WTC11 (cell line): ENCODE measurements at regions not wholly inside any gene's neighbourhood (a gene's known extent, or its start where the extent isn't known, plus 50 kb on each side); places are given as distances from the start of the nearest gene placed in this dataset.

ENCODE experiments used
- ATAC-seq: fragments of 200-7000 bp; cut with Tn5 transposase; 2 replicates; pipeline ENCODE4 v1.10.0; 2021; ENCODE audit warnings: mild to moderate bottlenecking, moderate library complexity
- CTCF ChIA-PET: fragments of 300-600 bp; sonication (Branson Sonifier 250); formaldehyde crosslinking; loops from one replicate; lab custom pipeline; 2021; ENCODE audit warnings: antibody characterized with exemption; lab: Charles Lee
- POLR2A ChIA-PET: fragments of 350-600 bp; sonication (Branson Sonifier 250); formaldehyde crosslinking; loops from one replicate; lab custom pipeline; 2021; ENCODE audit warnings: antibody characterized with exemption; lab: Charles Lee
- DNase-seq: peaks from one replicate; pipeline ENCODE4 v3.0.0; 2021; ENCODE audit warnings: low spot score
- H3K27ac Mint-ChIP-seq: 2 replicates; pipeline ENCODE4 v1.8.0; 2021; ENCODE audit warnings: mixed read lengths
- H3K27me3 Mint-ChIP-seq: 2 replicates; pipeline ENCODE4 v1.8.0; 2021; ENCODE audit warnings: low read depth, mild to moderate bottlenecking, moderate library complexity, mixed read lengths
- H3K36me3 Mint-ChIP-seq: 2 replicates; pipeline ENCODE4 v1.8.0; 2021; ENCODE audit warnings: mixed read lengths
- H3K4me1 Mint-ChIP-seq: 2 replicates; pipeline ENCODE4 v1.8.0; 2022; ENCODE audit warnings: mixed read lengths
- H3K4me3 Mint-ChIP-seq: 2 replicates; pipeline ENCODE4 v1.8.0; 2021; ENCODE audit warnings: mild to moderate bottlenecking, moderate library complexity, mixed read lengths
- H3K9me3 Mint-ChIP-seq: 2 replicates; pipeline ENCODE4 v1.8.0; 2021; ENCODE audit warnings: mixed read lengths
- AFF4 ChIP-seq: sonication (generic); formaldehyde crosslinking; IDR thresholded peaks from 2 replicates; pipeline ENCODE4 v1.8.1; 2023; ENCODE audit warnings: mild to moderate bottlenecking, missing genetic modification reagents, borderline replicate concordance
- AR ChIP-seq: fragments of 250-450 bp; sonication (Bioruptor Pico); IDR thresholded peaks from 2 replicates; pipeline ENCODE4 v1.9.0; 2021; ENCODE audit warnings: mild to moderate bottlenecking
- ARID4B ChIP-seq: sonication (generic); formaldehyde crosslinking; IDR thresholded peaks from 2 replicates; pipeline ENCODE4 v1.8.0; 2023; ENCODE audit warnings: missing genetic modification reagents, mild to moderate bottlenecking, borderline replicate concordance
- CREB1 ChIP-seq: sonication (generic); formaldehyde crosslinking; IDR thresholded peaks from 2 replicates; pipeline ENCODE4 v1.8.0; 2023; ENCODE audit warnings: mild to moderate bottlenecking, missing genetic modification reagents
- FOXK1 ChIP-seq: sonication (generic); formaldehyde crosslinking; IDR thresholded peaks from 2 replicates; pipeline ENCODE4 v1.8.0; 2022; ENCODE audit warnings: mild to moderate bottlenecking, moderate library complexity, missing genetic modification reagents
- HMGA2 ChIP-seq: fragments of 250-450 bp; sonication (Bioruptor Pico); IDR thresholded peaks from 2 replicates; pipeline ENCODE4 v1.4.0; 2021; ENCODE audit warnings: mild to moderate bottlenecking, moderate library complexity
- IRF2 ChIP-seq: sonication (generic); formaldehyde crosslinking; IDR thresholded peaks from 2 replicates; pipeline ENCODE4 v1.8.0; 2022; ENCODE audit warnings: low read depth, missing genetic modification reagents, borderline replicate concordance
- JAZF1 ChIP-seq: fragments of 250-450 bp; sonication (Bioruptor Pico); IDR thresholded peaks from 2 replicates; pipeline ENCODE4 v1.9.0; 2021; ENCODE audit warnings: moderate library complexity, mild to moderate bottlenecking, inconsistent platforms
- JUN ChIP-seq: sonication (generic); formaldehyde crosslinking; IDR thresholded peaks from 2 replicates; pipeline ENCODE4 v1.8.0; 2023; ENCODE audit warnings: mild to moderate bottlenecking, missing genetic modification reagents
- MAX ChIP-seq: sonication (generic); formaldehyde crosslinking; IDR thresholded peaks from 2 replicates; pipeline ENCODE4 v1.8.0; 2022; ENCODE audit warnings: mild to moderate bottlenecking, missing genetic modification reagents
- MXD4 ChIP-seq: fragments of 250-450 bp; sonication (Bioruptor Pico); IDR thresholded peaks from 2 replicates; pipeline ENCODE4 v1.8.0; 2021; ENCODE audit warnings: mild to moderate bottlenecking, moderate library complexity, borderline replicate concordance
- MYBL2 ChIP-seq: sonication (generic); formaldehyde crosslinking; IDR thresholded peaks from 2 replicates; pipeline ENCODE4 v1.8.1; 2023; ENCODE audit warnings: mild to moderate bottlenecking, moderate library complexity, missing genetic modification reagents
- PREB ChIP-seq: sonication (generic); formaldehyde crosslinking; IDR thresholded peaks from 2 replicates; pipeline ENCODE4 v1.8.1; 2022; ENCODE audit warnings: mild to moderate bottlenecking, missing genetic modification reagents, moderate library complexity, borderline replicate concordance
- SMAD3 ChIP-seq: sonication (generic); formaldehyde crosslinking; IDR thresholded peaks from 2 replicates; pipeline ENCODE4 v1.8.0; 2022; ENCODE audit warnings: missing genetic modification reagents, mild to moderate bottlenecking, borderline replicate concordance
- SMAD4 ChIP-seq: sonication (generic); formaldehyde crosslinking; IDR thresholded peaks from 2 replicates; pipeline ENCODE4 v1.8.0; 2022; ENCODE audit warnings: mild to moderate bottlenecking, missing genetic modification reagents
- SOX15 ChIP-seq: fragments of 250-450 bp; sonication (Bioruptor Pico); IDR thresholded peaks from 2 replicates; pipeline ENCODE4 v1.9.0; 2021; ENCODE audit warnings: mild to moderate bottlenecking
- ZBTB21 ChIP-seq: sonication (generic); formaldehyde crosslinking; IDR thresholded peaks from 2 replicates; pipeline ENCODE4 v1.8.1; 2023; ENCODE audit warnings: mild to moderate bottlenecking, missing genetic modification reagents, borderline replicate concordance
- ZBTB43 ChIP-seq: sonication (generic); formaldehyde crosslinking; IDR thresholded peaks from 2 replicates; pipeline ENCODE4 v1.8.1; 2023; ENCODE audit warnings: mild to moderate bottlenecking, missing genetic modification reagents
- ZMAT4 ChIP-seq: fragments of 250-450 bp; sonication (Bioruptor Pico); IDR thresholded peaks from 2 replicates; pipeline ENCODE4 v1.9.0; 2021; ENCODE audit warnings: mild to moderate bottlenecking
- ZNF121 ChIP-seq: sonication (generic); formaldehyde crosslinking; IDR thresholded peaks from 2 replicates; pipeline ENCODE4 v1.8.0; 2023; ENCODE audit warnings: missing genetic modification reagents

- ChIA-PET POLR2A (no interaction called here), CTCF (no interaction called here)
- H3K4me1 Mint-ChIP-seq = peaks cover 12% of the 10 kb centered on the region
- H3K27ac Mint-ChIP-seq = no peak overlapping the region
- no peak overlapping the region for H3K4me3 Mint-ChIP-seq
- DNase-seq = no peak
- no peaks in the 10 kb centered on the region; the same call in 1 of the 2 replicates for H3K27me3 Mint-ChIP-seq
- ATAC-seq = no peak
- peaks cover 32% of the 10 kb centered on the region for H3K9me3 Mint-ChIP-seq
- H3K36me3 Mint-ChIP-seq = peaks cover 22% of the 10 kb centered on the region
- TF ChIP-seq MAX (no peak), MXD4 (no peak), FOXK1 (CRISPR knock-in tag) (no peak), CREB1 (CRISPR knock-in tag) (no peak), ZNF121 (CRISPR knock-in tag) (no peak), AR (CRISPR knock-in tag) (no peak), AFF4 (CRISPR knock-in tag) (no peak), ZBTB21 (CRISPR knock-in tag) (no peak), JAZF1 (CRISPR knock-in tag) (no peak), IRF2 (CRISPR knock-in tag) (no peak), HMGA2 (no peak), ZBTB43 (CRISPR knock-in tag) (no peak), SMAD3 (CRISPR knock-in tag) (no peak), PREB (CRISPR knock-in tag) (no peak), JUN (CRISPR knock-in tag) (no peak), SOX15 (no peak), MYBL2 (CRISPR knock-in tag) (no peak), SMAD4 (CRISPR knock-in tag) (no peak)
Measured at GRCh38 chr6:134795691-134796090, 154.2 kb downstream of the ALDH8A1 start.

GRCh38 chr6:134795001-134795400 lies 154.9 kb downstream of the ALDH8A1 start:
- peaks cover 27% of the 10 kb centered on the region for H3K36me3 Mint-ChIP-seq
- CTCF ChIA-PET = no interaction called here
- H3K4me1 Mint-ChIP-seq = peaks cover 12% of the 10 kb centered on the region
- no peak overlapping the region for H3K4me3 Mint-ChIP-seq
- H3K27ac Mint-ChIP-seq = no peak overlapping the region
- no peaks in the 10 kb centered on the region; the same call in 1 of the 2 replicates for H3K27me3 Mint-ChIP-seq
- POLR2A ChIA-PET = interaction anchor here (0.7 kb wide), 1 partner anchor 9 kb away, joined by 5 read pairs; no protein-coding TSS in a partner anchor
- H3K9me3 Mint-ChIP-seq = peaks cover 39% of the 10 kb centered on the region
- ATAC-seq (no peak), DNase-seq (peak; percentile 20)
- no peak for TF ChIP-seq ARID4B
- no peak for TF ChIP-seq ZMAT4 (CRISPR knock-in tag)
